ENCODE measurements at regions not wholly inside any gene's neighbourhood (a gene's known extent, or its start where the extent isn't known, plus 50 kb on each side); places are given as distances from the start of the nearest gene placed in this dataset.

GRCh38 chr5:146962801-146963355 is 84.3 kb upstream of the PPP2R2B start:
- no peak for DNase-seq (ENCODE audit: insufficient read length, low spot score)
- FAIRE-seq: no peak
- TF ChIP-seq PAX5 (IDR thresholded peaks at IDR 0.05; ENCODE audit: insufficient read depth, low read length, severe bottlenecking): no peak
- no peak for TF ChIP-seq POLR2AphosphoS5 (IDR thresholded peaks at IDR 0.05; ENCODE audit: low read depth, low read length)
- TF ChIP-seq POU2F2 (IDR thresholded peaks at IDR 0.05; ENCODE audit: low read depth, low read length): no peak
- no peak for TF ChIP-seq POLR2A (IDR thresholded peaks at IDR 0.05; ENCODE audit: low read depth, low read length)
- no peak for TF ChIP-seq SPI1 (IDR thresholded peaks at IDR 0.05; ENCODE audit: low read depth, low read length)
- TF ChIP-seq TAF1 (IDR thresholded peaks at IDR 0.05; ENCODE audit: low read depth, low read length): no peak

DNA sequence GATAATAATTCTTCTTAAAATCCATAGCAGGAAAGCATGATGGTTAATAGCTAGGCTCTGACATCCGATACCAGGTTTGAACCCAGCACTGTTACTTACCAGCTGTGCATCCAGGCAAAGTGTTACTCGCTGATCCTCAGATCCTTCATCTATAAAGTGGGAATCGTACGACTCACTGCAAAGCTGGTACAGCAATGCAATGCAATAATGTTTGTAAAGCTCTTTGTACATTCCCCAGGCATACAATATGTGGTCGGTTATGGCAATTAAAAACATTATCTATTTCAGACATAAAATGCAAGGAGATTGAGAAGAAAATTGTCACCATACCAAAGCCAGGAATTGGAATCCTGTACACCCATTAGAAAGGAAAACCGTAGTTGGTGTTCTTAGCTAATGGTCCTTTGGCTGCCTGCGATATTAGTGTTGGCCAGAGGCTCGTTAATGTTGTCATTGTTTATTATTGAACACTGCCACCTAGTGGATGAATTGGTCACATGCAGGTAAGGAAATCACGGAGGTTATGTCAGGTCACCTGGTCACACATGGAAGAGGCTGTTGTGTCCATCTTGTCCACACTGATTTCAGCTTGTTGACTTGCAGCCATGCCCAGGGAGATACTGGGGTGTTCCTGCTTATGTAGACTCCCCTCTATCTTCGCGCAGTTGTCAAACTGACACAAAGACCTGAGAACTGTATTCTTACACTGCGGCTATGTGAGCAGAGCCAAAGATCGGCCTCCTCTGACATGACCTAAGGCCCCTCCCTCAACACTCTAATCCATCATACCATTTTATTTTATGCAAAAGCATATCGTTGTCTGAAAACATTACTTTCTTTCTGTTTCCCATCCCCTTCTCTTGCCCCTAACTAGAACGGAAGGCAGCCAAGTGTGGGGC is 87.5 kb upstream of the PPP2R2B start:
- peak; percentile 89 for FAIRE-seq
- TF ChIP-seq PAX5 (IDR thresholded peaks at IDR 0.05; ENCODE audit: insufficient read depth, low read length, severe bottlenecking) (no peak), POLR2A (IDR thresholded peaks at IDR 0.05; ENCODE audit: low read depth, low read length) (no peak), TAF1 (IDR thresholded peaks at IDR 0.05; ENCODE audit: low read depth, low read length) (no peak), POLR2AphosphoS5 (IDR thresholded peaks at IDR 0.05; ENCODE audit: low read depth, low read length) (no peak), POU2F2 (IDR thresholded peaks at IDR 0.05; ENCODE audit: low read depth, low read length) (no peak), SPI1 (IDR thresholded peaks at IDR 0.05; ENCODE audit: low read depth, low read length) (no peak)
- DNase-seq (ENCODE audit: insufficient read length, low spot score): peak; percentile 2

GRCh38 chr5:146967646-146968045 is 89.1 kb upstream of the PPP2R2B start:
- DNase-seq (ENCODE audit: insufficient read length, low spot score): no peak
- TF ChIP-seq POLR2A (IDR thresholded peaks at IDR 0.05; ENCODE audit: low read depth, low read length) (no peak), TAF1 (IDR thresholded peaks at IDR 0.05; ENCODE audit: low read depth, low read length) (no peak), SPI1 (IDR thresholded peaks at IDR 0.05; ENCODE audit: low read depth, low read length) (no peak)

GRCh38 chr5:146971401-146971800 is 92.8 kb upstream of the PPP2R2B start:
- TF ChIP-seq PAX5 (IDR thresholded peaks at IDR 0.05; ENCODE audit: insufficient read depth, low read length, severe bottlenecking) (no peak), TAF1 (IDR thresholded peaks at IDR 0.05; ENCODE audit: low read depth, low read length) (no peak), POLR2AphosphoS5 (IDR thresholded peaks at IDR 0.05; ENCODE audit: low read depth, low read length) (no peak), POLR2A (IDR thresholded peaks at IDR 0.05; ENCODE audit: low read depth, low read length) (no peak), SPI1 (IDR thresholded peaks at IDR 0.05; ENCODE audit: low read depth, low read length) (no peak), POU2F2 (IDR thresholded peaks at IDR 0.05; ENCODE audit: low read depth, low read length) (no peak)
- no peak for FAIRE-seq
- DNase-seq (ENCODE audit: insufficient read length, low spot score): no peak

More at GRCh38 chr5:146967646-146968045, 89.1 kb upstream of the PPP2R2B start:
- no peak for FAIRE-seq

DNA sequence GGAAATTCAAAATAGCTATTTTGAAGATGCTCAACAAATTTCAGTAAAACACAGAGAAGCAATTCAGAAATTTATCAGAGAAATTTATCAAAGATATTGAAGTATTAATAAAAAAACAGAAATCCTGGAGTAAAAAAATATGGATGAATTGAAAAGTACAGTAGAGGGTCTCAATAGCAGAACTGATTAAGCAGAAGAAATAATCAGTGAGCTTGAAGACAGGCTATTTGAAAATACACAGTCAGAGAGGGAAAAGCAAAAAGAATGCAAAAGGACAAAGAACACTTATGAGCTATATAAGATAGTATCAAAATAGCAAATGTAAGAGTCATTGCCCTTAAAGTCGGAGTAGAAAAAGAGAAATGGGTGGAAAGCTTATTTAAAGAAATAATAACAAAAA is 107.9 kb upstream of the PPP2R2B start:
- no peak for DNase-seq (ENCODE audit: insufficient read length, low spot score)
- FAIRE-seq: no peak
- TF ChIP-seq SPI1 (IDR thresholded peaks at IDR 0.05; ENCODE audit: low read depth, low read length) (no peak), POU2F2 (IDR thresholded peaks at IDR 0.05; ENCODE audit: low read depth, low read length) (no peak), POLR2AphosphoS5 (IDR thresholded peaks at IDR 0.05; ENCODE audit: low read depth, low read length) (no peak), PAX5 (IDR thresholded peaks at IDR 0.05; ENCODE audit: insufficient read depth, low read length, severe bottlenecking) (no peak), TAF1 (IDR thresholded peaks at IDR 0.05; ENCODE audit: low read depth, low read length) (no peak), POLR2A (IDR thresholded peaks at IDR 0.05; ENCODE audit: low read depth, low read length) (no peak)

GRCh38 chr5:146993876-146994530 is 115.4 kb upstream of the PPP2R2B start:
- no peak for DNase-seq (ENCODE audit: insufficient read length, low spot score)
- no peak for TF ChIP-seq TAF1 (IDR thresholded peaks at IDR 0.05; ENCODE audit: low read depth, low read length)
- TF ChIP-seq PAX5 (IDR thresholded peaks at IDR 0.05; ENCODE audit: insufficient read depth, low read length, severe bottlenecking): no peak
- no peak for TF ChIP-seq POLR2A (IDR thresholded peaks at IDR 0.05; ENCODE audit: low read depth, low read length)
- TF ChIP-seq POU2F2 (IDR thresholded peaks at IDR 0.05; ENCODE audit: low read depth, low read length): no peak
- TF ChIP-seq SPI1 (IDR thresholded peaks at IDR 0.05; ENCODE audit: low read depth, low read length): no peak
- TF ChIP-seq POLR2AphosphoS5 (IDR thresholded peaks at IDR 0.05; ENCODE audit: low read depth, low read length): no peak
- FAIRE-seq: no peak

GRCh38 chr5:146995878-146996277 is 117.3 kb upstream of the PPP2R2B start:
- DNase-seq (ENCODE audit: insufficient read length, low spot score) (no peak), FAIRE-seq (no peak)
- TF ChIP-seq POU2F2 (IDR thresholded peaks at IDR 0.05; ENCODE audit: low read depth, low read length) (no peak), PAX5 (IDR thresholded peaks at IDR 0.05; ENCODE audit: insufficient read depth, low read length, severe bottlenecking) (no peak), SPI1 (IDR thresholded peaks at IDR 0.05; ENCODE audit: low read depth, low read length) (no peak), TAF1 (IDR thresholded peaks at IDR 0.05; ENCODE audit: low read depth, low read length) (no peak), POLR2AphosphoS5 (IDR thresholded peaks at IDR 0.05; ENCODE audit: low read depth, low read length) (no peak), POLR2A (IDR thresholded peaks at IDR 0.05; ENCODE audit: low read depth, low read length) (no peak)

GRCh38 chr5:147015405-147015804 is 136.8 kb upstream of the PPP2R2B start:
- FAIRE-seq: no peak
- TF ChIP-seq POLR2AphosphoS5 (IDR thresholded peaks at IDR 0.05; ENCODE audit: low read depth, low read length) (no peak), POLR2A (IDR thresholded peaks at IDR 0.05; ENCODE audit: low read depth, low read length) (no peak), TAF1 (IDR thresholded peaks at IDR 0.05; ENCODE audit: low read depth, low read length) (no peak), SPI1 (IDR thresholded peaks at IDR 0.05; ENCODE audit: low read depth, low read length) (no peak), POU2F2 (IDR thresholded peaks at IDR 0.05; ENCODE audit: low read depth, low read length) (no peak), PAX5 (IDR thresholded peaks at IDR 0.05; ENCODE audit: insufficient read depth, low read length, severe bottlenecking) (no peak)

GRCh38 chr5:147017191-147017590 is 138.6 kb upstream of the PPP2R2B start:
- TF ChIP-seq POLR2A (IDR thresholded peaks at IDR 0.05; ENCODE audit: low read depth, low read length) (no peak), TAF1 (IDR thresholded peaks at IDR 0.05; ENCODE audit: low read depth, low read length) (no peak), PAX5 (IDR thresholded peaks at IDR 0.05; ENCODE audit: insufficient read depth, low read length, severe bottlenecking) (no peak), POU2F2 (IDR thresholded peaks at IDR 0.05; ENCODE audit: low read depth, low read length) (no peak), SPI1 (IDR thresholded peaks at IDR 0.05; ENCODE audit: low read depth, low read length) (no peak), POLR2AphosphoS5 (IDR thresholded peaks at IDR 0.05; ENCODE audit: low read depth, low read length) (no peak)
- DNase-seq (ENCODE audit: insufficient read length, low spot score) (no peak), FAIRE-seq (no peak)

More at GRCh38 chr5:147015405-147015804, 136.8 kb upstream of the PPP2R2B start:
- DNase-seq (ENCODE audit: insufficient read length, low spot score): no peak

All from GM12891 (cell line).